SU-DHL-6 (cell line): ENCODE measurements at regions not wholly inside any gene's neighbourhood (a gene's known extent, or its start where the extent isn't known, plus 50 kb on each side); places are given as distances from the start of the nearest gene placed in this dataset.

Experiments used
- EZH2phosphoT487 ChIP-seq: fragments of 200-600 bp; sonication (generic), shearing (Covaris generic); conservative IDR thresholded peaks from 2 replicates; pipeline ENCODE4 v1.6.1; 2018; ENCODE audit warnings: mild to moderate bottlenecking, antibody characterized with exemption, low read length, moderate library complexity, mixed read lengths
- TF ChIP-seq, protein P1 (sequence below): fragments of 200-600 bp; sonication (generic); IDR thresholded peaks from one replicate; pipeline ENCODE4 v1.5.1; 2017; ENCODE audit warnings: antibody characterized with exemption, mild to moderate bottlenecking, low read length, moderate library complexity; ENCODE audit not compliant: insufficient read depth, poor library complexity, severe bottlenecking

DNA sequence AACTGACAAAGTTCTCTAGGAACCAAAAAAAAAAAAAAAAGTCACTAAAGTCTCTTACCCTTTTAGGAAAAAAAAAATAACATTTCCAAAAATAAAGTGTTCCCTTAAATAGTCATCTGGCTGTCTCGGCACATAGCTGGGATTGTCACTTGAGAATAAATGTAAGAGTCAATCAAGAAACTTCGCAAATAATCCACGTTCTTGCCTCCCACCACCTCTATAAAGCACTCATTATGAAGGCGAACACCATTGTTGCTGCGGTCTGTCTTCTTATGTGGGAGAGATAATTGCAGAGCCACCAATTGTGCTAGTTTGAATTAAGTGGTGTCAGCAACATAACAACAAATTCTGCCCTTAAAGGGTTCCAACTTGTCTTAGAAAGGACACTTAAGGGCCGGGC is 163.7 kb downstream of the FBXO15 start:
- TF ChIP-seq, protein P1, sequence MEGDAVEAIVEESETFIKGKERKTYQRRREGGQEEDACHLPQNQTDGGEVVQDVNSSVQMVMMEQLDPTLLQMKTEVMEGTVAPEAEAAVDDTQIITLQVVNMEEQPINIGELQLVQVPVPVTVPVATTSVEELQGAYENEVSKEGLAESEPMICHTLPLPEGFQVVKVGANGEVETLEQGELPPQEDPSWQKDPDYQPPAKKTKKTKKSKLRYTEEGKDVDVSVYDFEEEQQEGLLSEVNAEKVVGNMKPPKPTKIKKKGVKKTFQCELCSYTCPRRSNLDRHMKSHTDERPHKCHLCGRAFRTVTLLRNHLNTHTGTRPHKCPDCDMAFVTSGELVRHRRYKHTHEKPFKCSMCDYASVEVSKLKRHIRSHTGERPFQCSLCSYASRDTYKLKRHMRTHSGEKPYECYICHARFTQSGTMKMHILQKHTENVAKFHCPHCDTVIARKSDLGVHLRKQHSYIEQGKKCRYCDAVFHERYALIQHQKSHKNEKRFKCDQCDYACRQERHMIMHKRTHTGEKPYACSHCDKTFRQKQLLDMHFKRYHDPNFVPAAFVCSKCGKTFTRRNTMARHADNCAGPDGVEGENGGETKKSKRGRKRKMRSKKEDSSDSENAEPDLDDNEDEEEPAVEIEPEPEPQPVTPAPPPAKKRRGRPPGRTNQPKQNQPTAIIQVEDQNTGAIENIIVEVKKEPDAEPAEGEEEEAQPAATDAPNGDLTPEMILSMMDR = no peak
- no peak for TF ChIP-seq EZH2phosphoT487
